ENCODE measurements at regions not wholly inside any gene's neighbourhood (a gene's known extent, or its start where the extent isn't known, plus 50 kb on each side); places are given as distances from the start of the nearest gene placed in this dataset.

DNA sequence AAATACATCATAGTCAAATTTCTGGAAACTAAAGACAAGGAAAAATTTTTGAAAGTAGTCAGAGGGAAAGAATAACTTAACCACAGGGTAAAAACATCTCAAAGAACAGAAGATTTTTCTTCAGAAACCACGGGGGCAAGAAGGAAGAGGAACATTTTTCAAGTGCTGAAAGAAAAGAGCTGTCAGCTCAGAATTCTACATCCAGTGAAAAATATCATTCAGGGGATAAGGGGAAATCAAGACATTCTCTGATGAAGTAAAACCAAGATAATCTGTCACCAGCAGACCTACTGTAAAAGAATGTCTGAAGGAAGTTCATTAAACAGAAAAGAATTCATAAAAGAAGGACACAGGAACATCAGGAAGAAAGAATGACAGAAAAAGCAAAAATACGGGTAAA is 111.2 kb upstream of the TMEM72 start:
- Histone ChIP-seq H3K36me3 (ENCODE audit: insufficient read depth, low read length) (no peaks in the 10 kb centered on the region), H3K9me3 (replicated peaks; ENCODE audit: low read length) (no peaks in the 10 kb centered on the region), H3K4me2 (ENCODE audit: low read length) (no peak overlapping the region), H3K27me3 (ENCODE audit: control insufficient read depth, insufficient read depth, low read length) (peaks cover 1% of the 10 kb centered on the region), H3K4me3 (ENCODE audit: low read length) (no peak overlapping the region), H3K4me1 (ENCODE audit: control insufficient read depth, insufficient read depth, low read length) (peaks cover 12% of the 10 kb centered on the region), H3K9ac (ENCODE audit: low read depth, low read length) (no peak overlapping the region)

DNA sequence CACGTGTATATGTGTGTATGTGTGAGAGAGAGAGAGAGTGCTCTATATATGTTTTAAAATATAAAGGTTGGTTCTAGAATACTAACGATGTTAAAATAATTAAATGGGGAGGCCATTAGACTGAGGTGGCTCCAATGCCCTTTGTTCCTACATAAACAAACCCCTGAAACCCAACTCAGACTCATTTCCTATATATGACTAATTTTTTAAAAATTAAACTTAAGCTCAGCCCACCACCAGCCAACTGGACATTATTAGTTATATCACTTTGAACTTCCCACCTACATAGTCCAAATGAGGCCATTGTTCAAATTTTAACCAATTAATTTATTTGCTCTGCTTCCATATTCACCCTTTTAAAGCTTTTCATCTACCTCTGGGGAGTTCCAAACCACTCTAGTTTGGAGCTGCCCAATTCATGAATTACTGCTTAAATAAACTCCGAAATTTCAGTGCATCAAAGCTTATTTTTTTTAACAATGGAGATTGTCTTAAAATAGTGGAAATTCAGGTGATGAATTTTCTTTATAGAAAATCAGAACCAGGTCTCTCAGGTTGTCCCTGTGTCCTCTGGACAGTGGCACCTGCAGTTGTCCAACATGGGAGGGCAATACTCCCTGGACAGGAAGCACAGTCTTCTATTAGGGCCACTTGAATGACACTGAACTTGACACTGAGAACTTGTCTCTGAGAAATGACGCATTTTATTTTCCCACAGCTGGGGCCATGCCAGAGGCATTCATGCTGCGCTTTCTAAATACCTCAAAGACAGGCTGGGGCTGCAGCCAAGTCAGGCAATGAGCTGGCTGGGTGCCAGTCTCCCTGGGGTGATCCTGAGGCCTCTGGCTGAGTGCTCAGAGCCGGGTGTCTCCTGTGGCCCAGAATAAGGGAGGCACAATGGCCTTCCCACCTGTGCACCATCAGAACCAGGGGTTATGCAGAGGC is 109.5 kb upstream of the TMEM72 start:
- Histone ChIP-seq H3K4me3 (ENCODE audit: low read length) (no peak overlapping the region), H3K9ac (ENCODE audit: low read depth, low read length) (no peak overlapping the region), H3K4me1 (ENCODE audit: control insufficient read depth, insufficient read depth, low read length) (peaks cover 12% of the 10 kb centered on the region), H3K9me3 (replicated peaks; ENCODE audit: low read length) (no peaks in the 10 kb centered on the region), H3K36me3 (ENCODE audit: insufficient read depth, low read length) (no peaks in the 10 kb centered on the region), H3K4me2 (ENCODE audit: low read length) (no peak overlapping the region), H3K27me3 (ENCODE audit: control insufficient read depth, insufficient read depth, low read length) (peaks cover 16% of the 10 kb centered on the region)

DNA sequence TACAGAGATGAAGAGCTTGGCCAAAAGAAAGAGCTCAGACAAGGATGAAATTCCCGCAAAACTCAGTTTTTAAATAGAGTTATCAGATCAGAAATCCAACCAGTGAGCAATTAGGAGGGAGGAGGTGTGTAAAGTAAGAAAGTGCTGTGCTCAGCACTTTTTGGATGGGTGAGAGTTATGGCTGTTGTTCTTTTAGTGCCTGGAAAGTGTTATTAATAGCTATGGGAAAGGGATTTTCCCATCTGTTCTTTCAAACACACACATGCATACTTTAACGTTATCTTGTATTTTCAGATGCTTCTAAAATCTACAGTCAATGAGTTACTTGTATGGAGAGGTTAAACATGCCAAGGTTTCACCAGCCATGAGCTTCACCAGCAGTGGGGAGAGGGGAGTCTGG is 107.3 kb upstream of the TMEM72 start:
- Histone ChIP-seq H3K4me3 (ENCODE audit: low read length) (no peak overlapping the region), H3K36me3 (ENCODE audit: insufficient read depth, low read length) (no peaks in the 10 kb centered on the region), H3K27me3 (ENCODE audit: control insufficient read depth, insufficient read depth, low read length) (peaks cover 23% of the 10 kb centered on the region), H3K9ac (ENCODE audit: low read depth, low read length) (no peak overlapping the region), H3K9me3 (replicated peaks; ENCODE audit: low read length) (no peaks in the 10 kb centered on the region), H3K4me2 (ENCODE audit: low read length) (no peak overlapping the region), H3K4me1 (ENCODE audit: control insufficient read depth, insufficient read depth, low read length) (peaks cover 12% of the 10 kb centered on the region)

DNA sequence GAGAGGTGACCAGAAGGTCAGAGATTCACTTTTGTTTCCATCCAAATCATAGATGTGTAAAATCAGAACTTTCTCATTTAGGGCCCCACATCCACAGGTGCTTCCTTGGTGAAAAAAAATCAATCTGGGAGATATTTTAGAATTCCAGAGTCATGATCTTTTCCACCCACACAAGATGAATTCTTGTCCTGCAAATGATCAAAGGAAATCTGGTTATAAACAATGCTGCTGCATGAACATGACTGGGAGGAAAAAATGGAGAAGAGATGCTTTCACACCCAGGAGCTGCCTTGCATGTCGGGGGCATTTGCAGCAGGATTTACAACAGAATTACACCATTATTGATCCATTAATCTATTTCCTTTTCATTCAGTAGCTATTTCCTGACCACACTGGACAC is 106.5 kb upstream of the TMEM72 start:
- H3K4me2 ChIP-seq (ENCODE audit: low read length) = no peak overlapping the region
- H3K36me3 ChIP-seq (ENCODE audit: insufficient read depth, low read length) = no peaks in the 10 kb centered on the region
- peaks cover 23% of the 10 kb centered on the region for H3K27me3 ChIP-seq (ENCODE audit: control insufficient read depth, insufficient read depth, low read length)
- no peaks in the 10 kb centered on the region for H3K9me3 ChIP-seq (replicated peaks; ENCODE audit: low read length)
- H3K4me3 ChIP-seq (ENCODE audit: low read length) = no peak overlapping the region
- H3K4me1 ChIP-seq (ENCODE audit: control insufficient read depth, insufficient read depth, low read length) = peaks cover 12% of the 10 kb centered on the region
- H3K9ac ChIP-seq (ENCODE audit: low read depth, low read length) = no peak overlapping the region

DNA sequence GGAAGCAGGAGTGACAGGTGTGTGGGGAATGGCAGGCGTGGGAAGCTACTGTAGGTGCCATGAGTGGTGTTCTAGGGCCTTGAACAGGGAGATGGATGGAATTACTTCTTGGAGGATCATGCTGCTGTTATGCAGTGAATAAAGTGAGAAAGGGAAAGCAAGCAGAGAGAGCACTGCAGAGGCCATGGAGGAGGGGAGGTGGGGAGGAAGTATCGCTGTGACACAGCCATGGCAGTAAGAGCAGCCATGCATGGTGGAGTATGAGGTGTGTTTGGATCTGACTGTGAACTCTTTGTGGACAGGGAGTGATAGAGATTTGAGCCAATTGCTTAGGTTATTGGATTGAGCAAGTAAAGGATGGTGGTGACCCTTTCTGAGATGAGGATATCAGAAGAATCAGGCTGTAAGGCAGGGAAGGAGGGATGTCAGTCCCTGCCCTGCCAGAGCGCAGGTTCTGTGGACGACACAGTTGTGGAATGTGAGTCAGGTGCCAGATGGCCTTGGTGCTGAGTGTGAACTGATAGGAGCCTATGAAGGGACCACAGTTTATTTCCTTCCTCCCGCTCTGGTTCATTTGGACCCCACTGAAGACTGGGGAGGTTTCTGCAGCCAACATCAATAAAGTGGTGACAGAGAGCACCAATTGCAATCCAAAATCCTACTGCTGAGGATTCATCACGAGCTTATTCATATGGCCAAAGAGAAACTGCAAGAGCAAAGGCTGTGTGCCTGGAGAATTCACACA is 105.5 kb upstream of the TMEM72 start:
- Histone ChIP-seq H3K4me3 (ENCODE audit: low read length) (no peak overlapping the region), H3K9me3 (replicated peaks; ENCODE audit: low read length) (no peaks in the 10 kb centered on the region), H3K27me3 (ENCODE audit: control insufficient read depth, insufficient read depth, low read length) (peaks cover 23% of the 10 kb centered on the region), H3K4me2 (ENCODE audit: low read length) (no peak overlapping the region), H3K36me3 (ENCODE audit: insufficient read depth, low read length) (no peaks in the 10 kb centered on the region), H3K4me1 (ENCODE audit: control insufficient read depth, insufficient read depth, low read length) (peaks cover 12% of the 10 kb centered on the region), H3K9ac (ENCODE audit: low read depth, low read length) (no peak overlapping the region)

DNA sequence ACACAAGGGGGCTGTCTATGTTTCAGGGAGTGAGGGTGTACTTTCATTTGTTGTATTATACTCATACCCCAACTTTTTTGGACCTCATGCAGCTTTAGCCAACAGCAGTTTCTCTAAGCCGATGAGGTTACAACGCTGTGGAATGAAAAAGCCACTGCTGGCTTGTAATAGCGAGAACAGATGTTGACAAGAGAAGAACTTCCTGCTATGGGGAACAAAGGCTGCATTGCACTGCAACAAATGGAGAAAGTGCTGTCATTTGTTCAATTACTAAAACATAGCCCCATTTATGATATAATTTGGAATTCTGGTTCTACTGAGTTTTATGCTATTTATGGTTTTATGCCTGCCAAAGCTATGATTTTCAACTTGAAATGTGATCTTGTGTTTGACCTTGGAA is 104.2 kb upstream of the TMEM72 start:
- no peak overlapping the region for H3K9ac ChIP-seq (ENCODE audit: low read depth, low read length)
- peaks cover 23% of the 10 kb centered on the region for H3K27me3 ChIP-seq (ENCODE audit: control insufficient read depth, insufficient read depth, low read length)
- H3K4me3 ChIP-seq (ENCODE audit: low read length) = no peak overlapping the region
- peaks cover 3% of the 10 kb centered on the region for H3K4me1 ChIP-seq (ENCODE audit: control insufficient read depth, insufficient read depth, low read length)
- no peaks in the 10 kb centered on the region for H3K9me3 ChIP-seq (replicated peaks; ENCODE audit: low read length)
- H3K4me2 ChIP-seq (ENCODE audit: low read length) = no peak overlapping the region
- no peaks in the 10 kb centered on the region for H3K36me3 ChIP-seq (ENCODE audit: insufficient read depth, low read length)

DNA sequence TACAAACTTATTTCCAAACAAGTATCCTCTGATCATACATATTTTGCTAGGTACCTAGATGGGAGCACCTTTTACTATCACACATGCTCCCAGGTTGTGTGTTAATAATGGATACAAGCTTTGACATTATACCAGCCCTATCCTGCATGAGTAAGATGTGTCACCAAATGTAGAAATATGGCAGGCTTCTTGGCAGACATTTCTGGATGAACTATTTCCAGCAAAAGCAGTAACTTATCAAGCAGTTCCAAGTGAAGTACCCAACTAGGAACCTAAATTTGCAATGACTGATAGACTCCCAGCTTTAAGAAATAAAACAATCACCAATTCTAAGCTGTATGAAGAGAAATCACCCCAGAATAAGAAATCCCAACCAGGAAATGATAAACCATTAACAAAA is 103.7 kb upstream of the TMEM72 start:
- H3K4me1 ChIP-seq (ENCODE audit: control insufficient read depth, insufficient read depth, low read length) = no peaks in the 10 kb centered on the region
- H3K27me3 ChIP-seq (ENCODE audit: control insufficient read depth, insufficient read depth, low read length) = peaks cover 23% of the 10 kb centered on the region
- H3K9me3 ChIP-seq (replicated peaks; ENCODE audit: low read length) = no peaks in the 10 kb centered on the region
- H3K9ac ChIP-seq (ENCODE audit: low read depth, low read length) = no peak overlapping the region
- H3K4me3 ChIP-seq (ENCODE audit: low read length) = no peak overlapping the region
- no peak overlapping the region for H3K4me2 ChIP-seq (ENCODE audit: low read length)
- no peaks in the 10 kb centered on the region for H3K36me3 ChIP-seq (ENCODE audit: insufficient read depth, low read length)

DNA sequence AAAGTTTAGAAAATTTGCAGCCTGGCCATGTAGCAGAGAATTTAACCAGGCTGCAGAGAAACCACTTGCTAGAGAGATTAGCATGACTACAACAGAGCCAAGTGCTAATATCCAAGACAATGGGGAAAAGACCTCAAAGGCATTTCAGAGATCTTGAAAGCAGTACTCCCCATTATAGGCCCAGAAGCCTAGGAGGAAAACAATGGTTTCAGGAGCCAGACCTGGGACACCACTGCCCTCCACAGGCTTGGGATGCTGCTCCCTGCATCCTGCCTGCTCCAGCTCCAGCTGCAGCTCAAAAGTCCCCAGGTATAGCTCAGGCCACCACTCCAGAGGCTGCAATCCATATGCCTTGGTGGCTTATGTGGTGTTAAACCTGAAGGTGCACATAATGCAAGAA is 101.5 kb upstream of the TMEM72 start:
- Histone ChIP-seq H3K9me3 (replicated peaks; ENCODE audit: low read length) (no peaks in the 10 kb centered on the region), H3K36me3 (ENCODE audit: insufficient read depth, low read length) (no peaks in the 10 kb centered on the region), H3K27me3 (ENCODE audit: control insufficient read depth, insufficient read depth, low read length) (peaks cover 27% of the 10 kb centered on the region), H3K9ac (ENCODE audit: low read depth, low read length) (no peak overlapping the region), H3K4me1 (ENCODE audit: control insufficient read depth, insufficient read depth, low read length) (no peaks in the 10 kb centered on the region), H3K4me3 (ENCODE audit: low read length) (no peak overlapping the region), H3K4me2 (ENCODE audit: low read length) (no peak overlapping the region)

DNA sequence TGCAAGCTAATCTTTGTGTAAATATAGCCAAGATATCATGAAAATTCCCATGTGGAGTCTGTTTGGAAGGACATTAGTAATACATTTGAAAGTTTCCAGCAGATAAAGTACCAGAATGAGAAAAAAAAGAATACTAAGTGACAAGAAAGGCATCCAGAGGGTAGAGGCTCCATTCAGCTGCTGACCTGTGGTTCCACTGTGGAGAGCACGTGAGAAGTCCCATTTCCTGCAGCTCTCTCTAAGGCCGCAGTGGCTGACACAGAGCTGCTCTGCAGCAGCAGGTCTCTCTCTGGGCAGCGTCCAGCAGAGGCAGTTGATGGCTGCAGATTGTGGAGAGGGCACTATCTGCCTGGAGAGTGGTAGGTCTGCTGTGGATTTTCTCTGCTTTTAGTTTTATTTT is 100.1 kb upstream of the TMEM72 start:
- Histone ChIP-seq H3K27me3 (ENCODE audit: control insufficient read depth, insufficient read depth, low read length) (peaks cover 18% of the 10 kb centered on the region), H3K9me3 (replicated peaks; ENCODE audit: low read length) (no peaks in the 10 kb centered on the region), H3K4me2 (ENCODE audit: low read length) (no peak overlapping the region), H3K9ac (ENCODE audit: low read depth, low read length) (no peak overlapping the region), H3K4me1 (ENCODE audit: control insufficient read depth, insufficient read depth, low read length) (no peaks in the 10 kb centered on the region), H3K36me3 (ENCODE audit: insufficient read depth, low read length) (no peaks in the 10 kb centered on the region), H3K4me3 (ENCODE audit: low read length) (no peak overlapping the region)

DNA sequence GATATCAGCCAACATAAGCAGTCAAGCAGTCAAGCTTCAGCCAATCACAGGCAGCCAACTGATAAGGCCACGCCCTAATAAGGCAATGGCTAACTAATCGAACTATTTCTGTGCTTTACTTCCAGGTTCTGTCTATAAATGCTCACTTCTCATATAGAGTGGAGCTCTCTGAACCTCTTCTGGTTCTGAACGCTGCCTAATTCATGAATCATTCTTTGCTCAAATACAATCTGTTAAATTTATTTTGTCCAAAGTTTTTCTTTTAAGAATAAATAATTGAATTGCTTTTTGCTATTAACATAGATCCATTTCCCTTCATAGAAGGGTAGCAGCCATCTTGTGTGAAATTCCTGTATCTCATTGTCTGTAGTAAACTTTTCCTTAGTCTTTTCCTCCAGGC is 97.9 kb upstream of the TMEM72 start:
- Histone ChIP-seq H3K9ac (ENCODE audit: low read depth, low read length) (no peak overlapping the region), H3K27me3 (ENCODE audit: control insufficient read depth, insufficient read depth, low read length) (peaks cover 18% of the 10 kb centered on the region), H3K9me3 (replicated peaks; ENCODE audit: low read length) (no peaks in the 10 kb centered on the region), H3K4me3 (ENCODE audit: low read length) (no peak overlapping the region), H3K36me3 (ENCODE audit: insufficient read depth, low read length) (no peaks in the 10 kb centered on the region), H3K4me1 (ENCODE audit: control insufficient read depth, insufficient read depth, low read length) (no peaks in the 10 kb centered on the region), H3K4me2 (ENCODE audit: low read length) (no peak overlapping the region)

DNA sequence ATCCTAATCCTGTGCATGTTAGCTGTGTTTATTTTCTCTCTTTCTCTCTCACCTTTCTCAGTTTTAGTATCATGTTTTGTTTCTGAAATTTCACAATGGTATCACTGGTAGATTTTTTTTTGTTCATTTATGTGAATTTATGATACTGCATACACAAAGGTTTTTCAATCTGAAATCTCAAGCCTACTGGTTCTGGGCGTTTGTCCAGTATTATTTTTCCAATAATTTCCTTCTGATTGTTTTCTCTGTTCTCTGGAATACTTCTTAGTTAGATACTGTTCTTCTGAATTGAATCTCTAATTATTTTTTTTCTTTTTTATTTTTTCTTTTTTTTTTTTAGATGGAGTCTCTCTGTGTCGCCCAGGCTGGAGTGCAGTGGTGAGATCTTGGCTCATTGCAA is 96.2 kb upstream of the TMEM72 start:
- H3K4me3 ChIP-seq (ENCODE audit: low read length) = no peak overlapping the region
- no peaks in the 10 kb centered on the region for H3K4me1 ChIP-seq (ENCODE audit: control insufficient read depth, insufficient read depth, low read length)
- no peak overlapping the region for H3K9ac ChIP-seq (ENCODE audit: low read depth, low read length)
- H3K4me2 ChIP-seq (ENCODE audit: low read length) = no peak overlapping the region
- H3K27me3 ChIP-seq (ENCODE audit: control insufficient read depth, insufficient read depth, low read length) = peaks cover 24% of the 10 kb centered on the region
- H3K36me3 ChIP-seq (ENCODE audit: insufficient read depth, low read length) = no peaks in the 10 kb centered on the region
- no peaks in the 10 kb centered on the region for H3K9me3 ChIP-seq (replicated peaks; ENCODE audit: low read length)
